Common myeloid progenitor, CD34-positive (primary cell): ENCODE measurements at regions not wholly inside any gene's neighbourhood (a gene's known extent, or its start where the extent isn't known, plus 50 kb on each side); places are given as distances from the start of the nearest gene placed in this dataset.
"Not testable (repeated sequence)": the region's sequence is repeated elsewhere in the genome, so short reads cannot be mapped to it uniquely, and the experiment has no call there.

Experiments
- CTCF ChIA-PET: fragments of 350-600 bp; sonication (Branson Sonifier 250); formaldehyde crosslinking; loops from one replicate; lab custom pipeline; 2021; ENCODE audit warnings: antibody characterized with exemption; lab: Charles Lee
- POLR2A ChIA-PET: fragments of 350-600 bp; sonication (Branson Sonifier 250); formaldehyde crosslinking; loops from one replicate; lab custom pipeline; 2021; ENCODE audit warnings: antibody characterized with exemption; lab: Charles Lee
- DNase-seq, 3 donors: peaks; one replicate each; pipeline versions ENCODE4 v3.0.0 to v3.0.0-alpha.2; 2013
- H3K27ac ChIP-seq, 2 experiments: 1 replicate in 1 of 2; 2 replicates in 1 of 2; pipeline ENCODE4 v1.7.0; 2013; ENCODE audit warnings: inconsistent platforms in 2 of 2, low read length in 2 of 2, mild to moderate bottlenecking in 2 of 2, low read depth in 1 of 2, moderate library complexity in 1 of 2; ENCODE audit not compliant: severe bottlenecking in 2 of 2, insufficient read depth in 1 of 2, poor library complexity in 1 of 2
- H3K27me3 ChIP-seq, 5 experiments: replicated peaks in 2 of 5; 1 replicate in 3 of 5; 2 replicates in 2 of 5; pipeline versions ENCODE4 v1.6.1 to v1.7.0; 2013; ENCODE audit warnings: low read length in 4 of 5, mild to moderate bottlenecking in 2 of 5, moderate library complexity in 2 of 5, inconsistent platforms in 1 of 5; ENCODE audit not compliant: insufficient read depth in 5 of 5, control insufficient read depth in 4 of 5
- H3K36me3 ChIP-seq, 4 experiments: 1 replicate in 2 of 4; 2 replicates in 2 of 4; pipeline versions ENCODE4 v1.6.1 to v1.7.0; 2013; ENCODE audit warnings: low read length in 3 of 4, control low read depth in 1 of 4, mild to moderate bottlenecking in 1 of 4; ENCODE audit not compliant: control insufficient read depth in 4 of 4, insufficient read depth in 4 of 4
- H3K4me1 ChIP-seq, 4 experiments: 1 replicate in 3 of 4; 2 replicates in 1 of 4; pipeline versions ENCODE4 v1.6.1 to v1.7.1; 2013; ENCODE audit warnings: low read length in 3 of 4, mild to moderate bottlenecking in 3 of 4, control low read depth in 1 of 4, inconsistent platforms in 1 of 4, moderate library complexity in 1 of 4; ENCODE audit not compliant: control insufficient read depth in 4 of 4, insufficient read depth in 4 of 4; ENCODE audit errors: control extremely low read depth in 1 of 4
- H3K4me3 ChIP-seq, 7 experiments: 1 replicate in 4 of 7; 2 replicates in 3 of 7; pipeline versions ENCODE4 v1.5.1 to v1.7.0; 2013; ENCODE audit warnings: mild to moderate bottlenecking in 7 of 7, low read length in 6 of 7, moderate library complexity in 6 of 7, inconsistent platforms in 2 of 7, low read depth in 2 of 7, control low read depth in 1 of 7; ENCODE audit not compliant: insufficient read depth in 4 of 7, control insufficient read depth in 1 of 7; ENCODE audit errors: extremely low read depth in 1 of 7
- H3K9me3 ChIP-seq, 5 experiments: 1 replicate in 4 of 5; 2 replicates in 1 of 5; pipeline versions ENCODE4 v1.6.1 to v1.7.1; 2013; ENCODE audit warnings: low read length in 4 of 5, mild to moderate bottlenecking in 2 of 5, inconsistent platforms in 1 of 5, low read depth in 1 of 5, moderate library complexity in 1 of 5; ENCODE audit not compliant: control insufficient read depth in 4 of 5, insufficient read depth in 2 of 5; ENCODE audit errors: control extremely low read depth in 1 of 5
- WGBS: methylation state at CpG from one replicate; pipeline ENCODE4 v1.1.5; 2013; ENCODE audit not compliant: insufficient coverage; 5-methylcytosine and 5-hydroxymethylcytosine counted together

DNA sequence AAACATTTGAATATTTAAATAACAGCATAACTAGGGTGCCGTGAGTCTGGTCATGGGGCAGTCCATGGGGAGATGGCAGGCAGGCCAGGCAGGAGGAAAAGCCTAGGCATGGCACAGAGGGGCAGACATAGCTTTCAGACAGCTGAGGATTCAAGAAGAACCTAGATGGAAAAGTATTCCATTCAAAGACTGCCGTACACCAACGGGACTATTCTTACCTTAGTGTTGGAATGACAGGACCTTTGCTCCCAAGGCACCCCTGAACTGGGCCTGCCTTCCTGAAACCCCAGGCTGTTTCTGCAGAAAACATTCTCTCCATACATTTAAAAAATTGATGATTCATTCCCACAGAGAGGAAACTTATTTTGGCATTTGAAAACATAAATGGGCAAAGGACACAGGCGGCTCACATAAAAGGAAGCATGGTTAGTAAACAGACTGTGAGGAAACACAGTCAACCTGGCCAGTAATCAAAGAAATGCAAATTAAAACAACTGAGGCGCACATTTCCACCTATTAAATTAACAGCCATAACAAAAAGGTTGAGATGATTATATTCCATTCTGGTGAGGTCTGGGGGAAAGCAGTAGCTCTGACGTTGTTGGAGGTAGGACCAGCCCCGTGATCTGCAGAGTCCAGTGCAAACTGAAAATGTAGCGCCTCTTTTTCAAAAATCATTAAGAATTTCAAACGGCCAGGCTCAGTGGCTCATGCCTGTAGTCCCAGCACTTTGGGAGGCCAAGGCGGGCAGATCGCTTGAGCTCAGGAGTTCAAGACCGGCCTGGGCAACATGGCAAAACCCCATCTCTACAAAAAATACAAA lies 71.3 kb upstream of the SMAD3 start:
- H3K4me3 ChIP-seq, result no peak overlapping the region
- no peaks in the 10 kb centered on the region for H3K36me3 ChIP-seq
- no peak overlapping the region for H3K27ac ChIP-seq
- POLR2A ChIA-PET, result no interaction called here
- peaks cover 0 to 7% (median 5%) of the 10 kb centered on the region in 4 experiments for H3K4me1 ChIP-seq
- DNase-seq, result no peak
- WGBS, result 69% methylated on average over 8 of the region's 12 CpGs
- peaks cover 0 to 2% (median 0%) of the 10 kb centered on the region in 5 experiments for H3K9me3 ChIP-seq
- no peaks in the 10 kb centered on the region for H3K27me3 ChIP-seq
- CTCF ChIA-PET, result no interaction called here

DNA sequence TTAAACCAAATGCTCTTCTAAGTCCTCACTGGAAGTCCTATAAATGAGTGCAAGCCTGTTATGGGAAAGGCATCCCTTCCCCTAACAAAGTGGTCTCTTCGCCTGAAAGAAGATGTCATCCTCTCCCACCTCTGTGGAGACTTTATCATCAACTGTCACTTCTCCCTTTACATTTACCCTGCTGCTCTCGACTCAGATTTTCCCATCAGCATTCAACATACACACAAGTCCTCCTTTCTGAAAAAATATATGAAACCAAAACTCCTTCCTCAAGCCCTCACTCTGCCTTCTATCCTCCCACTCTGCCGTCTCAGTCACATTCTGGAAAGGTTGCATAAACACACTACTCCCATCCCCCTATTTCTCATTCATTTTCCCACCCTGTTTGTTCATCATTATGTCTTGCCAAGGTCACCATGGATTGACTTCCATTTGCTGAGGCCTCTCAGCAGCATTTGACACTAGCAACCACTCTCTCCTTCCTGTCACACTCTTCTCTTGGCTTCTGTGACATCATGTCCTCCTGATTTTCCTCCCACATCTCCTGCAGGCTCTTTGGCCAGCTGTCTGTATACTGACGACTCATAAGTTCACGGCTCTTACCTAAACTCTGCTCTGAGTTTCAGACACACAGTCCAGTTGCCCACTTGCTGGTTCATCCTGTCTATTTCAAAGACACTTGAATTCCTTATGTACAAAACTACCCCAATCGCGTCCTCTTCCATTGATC lies 70.3 kb upstream of the SMAD3 start:
- Histone ChIP-seq H3K4me3 (no peak overlapping the region), H3K27ac (no peak overlapping the region), H3K36me3 (no peaks in the 10 kb centered on the region), H3K9me3 (peaks cover 0 to 3% (median 0%) of the 10 kb centered on the region in 5 experiments), H3K27me3 (no peaks in the 10 kb centered on the region), H3K4me1 (peaks cover 0 to 7% (median 5%) of the 10 kb centered on the region in 4 experiments)
- CTCF ChIA-PET, result no interaction called here
- POLR2A ChIA-PET, result no interaction called here
- no peak for DNase-seq
- 93% methylated on average over 7 of the region's 7 CpGs for WGBS

DNA sequence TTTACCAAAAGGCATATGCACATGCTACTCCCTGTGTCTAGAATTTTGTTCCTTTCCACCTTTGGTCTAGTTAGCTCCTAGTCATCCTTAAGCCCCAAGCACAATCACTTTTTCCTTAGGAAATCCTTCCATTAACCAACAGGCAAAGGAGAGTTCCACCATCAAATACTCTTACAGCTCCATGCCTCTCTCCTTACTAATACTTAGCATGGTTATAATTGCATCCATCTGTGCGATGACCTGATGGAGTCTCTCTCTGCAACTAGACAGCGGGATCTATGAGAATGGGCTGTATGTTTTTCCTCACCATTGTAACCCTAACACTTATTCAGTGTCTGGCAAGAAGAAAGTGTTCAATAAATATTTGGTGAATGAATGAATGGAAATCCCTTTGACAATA lies 69.3 kb upstream of the SMAD3 start:
- H3K27ac ChIP-seq, result no peak overlapping the region
- POLR2A ChIA-PET, result no interaction called here
- no peak overlapping the region for H3K4me3 ChIP-seq
- no peak for DNase-seq
- H3K27me3 ChIP-seq, result no peaks in the 10 kb centered on the region
- peaks cover 0 to 7% (median 5%) of the 10 kb centered on the region in 4 experiments for H3K4me1 ChIP-seq
- no peaks in the 10 kb centered on the region for H3K36me3 ChIP-seq
- CTCF ChIA-PET, result no interaction called here
- 100% methylated on average over 1 of the region's 2 CpGs for WGBS
- peaks cover 0 to 3% (median 0%) of the 10 kb centered on the region in 5 experiments for H3K9me3 ChIP-seq

- Histone ChIP-seq H3K9me3 (peaks cover 0 to 3% (median 0%) of the 10 kb centered on the region in 5 experiments), H3K27me3 (no peaks in the 10 kb centered on the region), H3K27ac (no peak overlapping the region), H3K4me3 (no peak overlapping the region), H3K36me3 (no peaks in the 10 kb centered on the region), H3K4me1 (peaks cover 0 to 7% (median 5%) of the 10 kb centered on the region in 4 experiments)
- POLR2A ChIA-PET, result no interaction called here
- WGBS, result no CpG with 5 or more reads among the region's 3 CpGs
- no peak for DNase-seq
- CTCF ChIA-PET, result no interaction called here
These were observed 68.2 kb upstream of the SMAD3 start for GRCh38 chr15:66997212-66997611.

DNA sequence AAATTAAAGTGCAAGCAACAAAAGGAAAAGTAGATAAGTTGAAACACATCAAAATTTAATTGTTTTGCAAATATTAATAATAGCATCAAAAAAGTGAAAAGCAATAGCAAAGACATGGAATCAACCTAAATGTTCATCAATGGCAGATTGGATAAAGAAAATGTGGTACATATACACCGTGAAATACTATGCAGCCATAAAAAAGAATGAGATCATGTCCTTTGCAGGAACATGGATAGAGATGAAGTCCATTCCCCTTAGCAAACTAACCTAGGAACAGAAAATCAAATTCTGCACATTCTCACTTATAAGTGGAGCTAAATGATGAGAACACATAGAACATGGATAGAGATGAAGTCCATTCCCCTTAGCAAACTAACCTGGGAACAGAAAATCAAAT lies 67.2 kb upstream of the SMAD3 start:
- CTCF ChIA-PET, H3K4me1 ChIP-seq, H3K9me3 ChIP-seq, H3K27me3 ChIP-seq, H3K4me3 ChIP-seq, POLR2A ChIA-PET, DNase-seq, H3K27ac ChIP-seq, H3K36me3 ChIP-seq: not testable (repeated sequence)
- no CpG with 5 or more reads among the region's 1 CpG for WGBS

- peaks cover 0 to 4% (median 0%) of the 10 kb centered on the region in 5 experiments for H3K9me3 ChIP-seq
- H3K36me3 ChIP-seq, result no peaks in the 10 kb centered on the region
- H3K27ac ChIP-seq, result no peak overlapping the region
- no peak for DNase-seq
- no peak overlapping the region for H3K4me3 ChIP-seq
- no CpG with 5 or more reads among the region's 1 CpG for WGBS
- ChIA-PET POLR2A (no interaction called here), CTCF (interaction anchor here (0.7 kb wide), 1 partner anchor 35 kb away, joined by 3 read pairs; no protein-coding TSS in a partner anchor)
- H3K27me3 ChIP-seq, result no peaks in the 10 kb centered on the region
- peaks cover 0 to under 1% (median under 1%) of the 10 kb centered on the region in 4 experiments for H3K4me1 ChIP-seq
These were observed 66.1 kb upstream of the SMAD3 start for GRCh38 chr15:66999046-66999968.
